GM12878 (cell line): ENCODE measurements at regions not wholly inside any gene's neighbourhood (a gene's known extent, or its start where the extent isn't known, plus 50 kb on each side); places are given as distances from the start of the nearest gene placed in this dataset.
A peak's percentile ranks its signal among the peaks of the same experiment; 100 is the strongest.
"Not testable (repeated sequence)": the region's sequence is repeated elsewhere in the genome, so short reads cannot be mapped to it uniquely, and the experiment has no call there.

Experiments used
- ATAC-seq: fragments of 200-7000 bp; cut with Tn5 transposase; 3 replicates; pipeline ENCODE4 v1.9.1; 2020; ENCODE audit warnings: mild to moderate bottlenecking, moderate library complexity
- BruUV-seq: library from RNA; stranded (reverse); fragments of 400-500 nt; replicated peaks from 2 replicates; lab custom pipeline; 2021; lab: Mats Ljungman, UMichigan
- CTCF ChIA-PET: fragments of 300-600 bp; sonication (Branson Sonifier 250); formaldehyde crosslinking; extraction: SDS; loops from one replicate; lab custom pipeline; 2021; ENCODE audit warnings: inconsistent platforms; lab: Yijun Ruan, JAX
- POLR2A ChIA-PET: fragments of 350-600 bp; formaldehyde crosslinking; extraction: SDS; loops from one replicate; lab custom pipeline; 2021; ENCODE audit warnings: inconsistent platforms; lab: Charles Lee
- RAD21 ChIA-PET: fragments of 300-600 bp; sonication (Branson Sonifier 250); formaldehyde crosslinking; loops from one replicate; lab custom pipeline; 2023; ENCODE audit warnings: antibody characterized with exemption; ENCODE audit not compliant: unreplicated experiment; lab: Charles Lee
- SMC1A ChIA-PET: fragments of 300-600 bp; sonication (Branson Sonifier 250); formaldehyde crosslinking; loops from one replicate; lab custom pipeline; 2023; ENCODE audit not compliant: unreplicated experiment, uncharacterized antibody; lab: Charles Lee
- DNase-seq: peaks from one replicate; pipeline ENCODE4 v3.0.0-alpha.2; 2011; ENCODE audit warnings: low read depth, low spot score
- FAIRE-seq: peaks from 3 replicates; lab custom pipeline; 2011; peaks lifted over from hg19 to GRCh38; lab: Jason Lieb, UNC
- H2AFZ ChIP-seq: 2 replicates; pipeline ENCODE4 v1.6.0; 2011; ENCODE audit warnings: low read depth, low read length, control low read depth; ENCODE audit not compliant: control insufficient read depth
- H3K27ac ChIP-seq: 2 replicates; pipeline ENCODE4 v1.5.1; 2011; ENCODE audit warnings: control low read depth; ENCODE audit not compliant: control insufficient read depth, insufficient read depth
- H3K27me3 ChIP-seq, 2 experiments: replicated peaks in 1 of 2; 2 replicates each; pipeline versions ENCODE4 v1.6.0 to v1.6.1; 2011; ENCODE audit warnings: low read length in 1 of 2; ENCODE audit not compliant: control insufficient read depth in 2 of 2, insufficient read depth in 2 of 2
- H3K36me3 ChIP-seq, 2 experiments: 2 replicates each; pipeline ENCODE4 v1.5.1; 2011; ENCODE audit warnings: low read length in 1 of 2; ENCODE audit not compliant: control insufficient read depth in 2 of 2, insufficient read depth in 2 of 2
- H3K4me1 ChIP-seq: 2 replicates; pipeline ENCODE4 v1.6.1; 2011; ENCODE audit warnings: mild to moderate bottlenecking, low read length, moderate library complexity, mixed read lengths; ENCODE audit not compliant: control insufficient read depth, insufficient read depth
- H3K4me2 ChIP-seq: 2 replicates; pipeline ENCODE4 v1.6.0; 2011; ENCODE audit warnings: control low read depth; ENCODE audit not compliant: control insufficient read depth, insufficient read depth
- H3K4me3 ChIP-seq: fragments of 200-600 bp; sonication (generic); 2 replicates; pipeline ENCODE4 v1.5.1; 2016
- H3K79me2 ChIP-seq: 2 replicates; pipeline ENCODE4 v1.6.0; 2011; ENCODE audit warnings: low read length; ENCODE audit not compliant: control insufficient read depth, insufficient read depth
- H3K9ac ChIP-seq: 2 replicates; pipeline ENCODE4 v1.8.0; 2011; ENCODE audit warnings: low read length, control low read depth, mixed read lengths; ENCODE audit not compliant: control insufficient read depth, insufficient read depth
- H3K9me3 ChIP-seq: replicated peaks from 3 replicates; pipeline ENCODE4 v1.5.1; 2011; ENCODE audit warnings: mild to moderate bottlenecking, low read length; ENCODE audit not compliant: control insufficient read depth, insufficient read depth
- H4K20me1 ChIP-seq: 2 replicates; pipeline ENCODE4 v1.6.0; 2011; ENCODE audit not compliant: control insufficient read depth, insufficient read depth
- CBFB ChIP-seq: IDR thresholded peaks from 2 replicates; pipeline ENCODE4 v1.6.1; 2016; ENCODE audit warnings: antibody characterized with exemption, low read depth
- EZH2 ChIP-seq: IDR thresholded peaks from 2 replicates; pipeline ENCODE4 v1.6.1; 2012; ENCODE audit warnings: low read depth, mild to moderate bottlenecking, control low read depth, inconsistent platforms, low read length, borderline replicate concordance; ENCODE audit not compliant: control insufficient read depth
- IKZF2 ChIP-seq, 2 experiments: fragments of 450-650 bp; IDR thresholded peaks; 2 replicates each; pipeline ENCODE4 v1.6.1; 2017; ENCODE audit warnings: mild to moderate bottlenecking in 2 of 2, moderate library complexity in 2 of 2
- JUND ChIP-seq: IDR thresholded peaks from 2 replicates; pipeline ENCODE4 v1.6.1; 2012; ENCODE audit warnings: low read depth, mild to moderate bottlenecking, low read length, improper control_type of control experiment, moderate library complexity
- NFYB ChIP-seq: IDR thresholded peaks from 2 replicates; pipeline ENCODE4 v1.6.1; 2011; ENCODE audit warnings: low read depth, mild to moderate bottlenecking, low read length, improper control_type of control experiment, moderate library complexity; ENCODE audit not compliant: insufficient read depth
- NR2C1 ChIP-seq: fragments of 450-650 bp; IDR thresholded peaks from 2 replicates; pipeline ENCODE4 v1.6.1; 2017; ENCODE audit warnings: antibody characterized with exemption, mild to moderate bottlenecking, moderate library complexity
- NR2F1 ChIP-seq: fragments of 450-650 bp; conservative IDR thresholded peaks from 2 replicates; pipeline ENCODE4 v1.6.1; 2017; ENCODE audit warnings: mild to moderate bottlenecking
- PKNOX1 ChIP-seq: fragments of 450-650 bp; IDR thresholded peaks from 2 replicates; pipeline ENCODE4 v1.6.1; 2016; ENCODE audit warnings: mild to moderate bottlenecking
- RAD51 ChIP-seq: fragments of 450-650 bp; IDR thresholded peaks from 2 replicates; pipeline ENCODE4 v1.6.1; 2016; ENCODE audit warnings: moderate library complexity, mild to moderate bottlenecking, inconsistent platforms
- RELB ChIP-seq: fragments of 450-650 bp; IDR thresholded peaks from 2 replicates; pipeline ENCODE4 v1.6.1; 2017; ENCODE audit warnings: low read depth, mild to moderate bottlenecking, moderate library complexity
- ZBED1 ChIP-seq: IDR thresholded peaks from 2 replicates; pipeline ENCODE4 v1.6.1; 2016; ENCODE audit warnings: borderline replicate concordance
- ZBTB33 ChIP-seq: fragments of 450-650 bp; IDR thresholded peaks from 2 replicates; pipeline ENCODE4 v1.6.1; 2017; ENCODE audit warnings: mild to moderate bottlenecking
- ZNF24 ChIP-seq: fragments of 450-650 bp; IDR thresholded peaks from 2 replicates; pipeline ENCODE4 v1.6.1; 2017; ENCODE audit warnings: antibody characterized with exemption, mild to moderate bottlenecking
- WGBS: methylation state at CpG from one replicate; pipeline ENCODE4 v1.1.6; 2016; ENCODE audit warnings: low lambda C conversion rate; ENCODE audit not compliant: insufficient replicate concordance, insufficient coverage; ENCODE audit errors: missing lambda C conversion rate; 5-methylcytosine and 5-hydroxymethylcytosine counted together
- in situ Hi-C: fragments of 300-500 bp; cut with MboI; formaldehyde crosslinking; loops from 9 replicates; pipeline ENCODE4 v1.14.3; 2018; ENCODE audit warnings: mixed read lengths
- intact Hi-C: fragments of 100-400 bp; cut with micrococcal nuclease; formaldehyde crosslinking; loops from one replicate; pipeline ENCODE4 v1.14.2; 2022; ENCODE audit not compliant: unreplicated experiment
- TF ChIP-seq, protein P1 (sequence below): IDR thresholded peaks from 2 replicates; pipeline ENCODE4 v1.6.1; 2011; ENCODE audit warnings: mild to moderate bottlenecking, low read depth, low read length, moderate library complexity; ENCODE audit not compliant: insufficient replicate concordance

GRCh38 chr4:91891217-91891616, 412.5 kb upstream of the GRID2 start:
- 0 out of 4 replicates have a peak, but pooled peaks of 1 of the 2 experiments have one; percentile 13 for TF ChIP-seq IKZF2 (IDR thresholded peaks at IDR 0.05)
- peak; percentile 29; the same call in 1 of the 2 replicates for TF ChIP-seq RAD51
- TF ChIP-seq PKNOX1 = peak; percentile 66
- 0 out of 2 replicates have a peak, but pooled peaks have one; percentile 29 for TF ChIP-seq NFYB
- DNase-seq, CTCF ChIA-PET, H3K4me3 ChIP-seq, BruUV-seq, H3K4me1 ChIP-seq, H3K27ac ChIP-seq, H3K9me3 ChIP-seq, H3K27me3 ChIP-seq, H2AFZ ChIP-seq, in situ Hi-C loops, SMC1A ChIA-PET, H3K9ac ChIP-seq, POLR2A ChIA-PET, H3K79me2 ChIP-seq, H3K4me2 ChIP-seq, FAIRE-seq, H3K36me3 ChIP-seq, RAD21 ChIA-PET, intact Hi-C loops, H4K20me1 ChIP-seq: not testable (repeated sequence)
- WGBS = 60% methylated on average over 5 of the region's 5 CpGs
- peak; percentile 44 for ATAC-seq

- Histone ChIP-seq H3K9me3 (no peaks in the 10 kb centered on the region), H4K20me1 (no peaks in the 10 kb centered on the region), H3K27ac (no peak overlapping the region), H3K9ac (no peak overlapping the region), H3K4me1 (no peaks in the 10 kb centered on the region), H3K27me3 (no peaks in the 10 kb centered on the region), H2AFZ (no peak overlapping the region), H3K4me3 (no peak overlapping the region), H3K79me2 (no peaks in the 10 kb centered on the region), H3K4me2 (no peak overlapping the region), H3K36me3 (no peaks in the 10 kb centered on the region)
- intact Hi-C loops = no loop called here
- no peak for DNase-seq
- RAD21 ChIA-PET = no interaction called here
- in situ Hi-C loops = no loop called here
- SMC1A ChIA-PET = no interaction called here
- POLR2A ChIA-PET = no interaction called here
- FAIRE-seq = no peak
- no peak for ATAC-seq
- CTCF ChIA-PET = no interaction called here
- no TSS peak for BruUV-seq
- no peak for TF ChIP-seq JUND
- no peak for TF ChIP-seq EZH2
- no peak for TF ChIP-seq ZBTB33
- no peak for TF ChIP-seq ZBED1
- no peak for TF ChIP-seq CBFB
- TF ChIP-seq RELB = no peak
- TF ChIP-seq, protein P1, sequence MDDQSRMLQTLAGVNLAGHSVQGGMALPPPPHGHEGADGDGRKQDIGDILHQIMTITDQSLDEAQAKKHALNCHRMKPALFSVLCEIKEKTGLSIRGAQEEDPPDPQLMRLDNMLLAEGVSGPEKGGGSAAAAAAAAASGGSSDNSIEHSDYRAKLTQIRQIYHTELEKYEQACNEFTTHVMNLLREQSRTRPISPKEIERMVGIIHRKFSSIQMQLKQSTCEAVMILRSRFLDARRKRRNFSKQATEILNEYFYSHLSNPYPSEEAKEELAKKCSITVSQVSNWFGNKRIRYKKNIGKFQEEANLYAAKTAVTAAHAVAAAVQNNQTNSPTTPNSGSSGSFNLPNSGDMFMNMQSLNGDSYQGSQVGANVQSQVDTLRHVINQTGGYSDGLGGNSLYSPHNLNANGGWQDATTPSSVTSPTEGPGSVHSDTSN = no peak
- no peak for TF ChIP-seq ZNF24
- no peak for TF ChIP-seq NR2C1
- TF ChIP-seq NR2F1 = no peak
Observed at GRCh38 chr4:91894006-91894405, 409.8 kb upstream of the GRID2 start.
